ENCODE measurements at regions not wholly inside any gene's neighbourhood (a gene's known extent, or its start where the extent isn't known, plus 50 kb on each side); places are given as distances from the start of the nearest gene placed in this dataset.

DNA sequence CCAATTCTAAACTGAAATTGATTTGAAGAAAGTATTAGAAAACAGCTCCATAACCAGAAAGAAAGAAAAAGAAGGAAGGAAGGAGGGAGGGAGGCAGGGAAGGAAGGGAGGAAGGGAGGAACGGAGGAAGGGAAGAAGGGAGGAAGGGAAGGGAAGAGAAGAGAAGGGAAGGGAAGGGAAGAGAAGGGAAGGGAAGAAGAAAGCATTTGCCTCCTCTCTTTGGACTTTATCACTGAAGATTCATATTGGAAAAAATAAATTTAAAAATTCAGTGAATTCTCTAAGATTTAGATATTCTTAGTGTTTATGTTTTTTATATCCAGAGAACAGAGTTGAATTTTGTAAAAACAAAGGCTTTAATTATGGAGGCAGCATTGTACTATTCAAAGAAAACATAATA, 68.5 kb upstream of the NXT1 start:
- DNase-seq (ENCODE audit: low read depth in 4 of 4, low spot score in 3 of 4): no peak

DNA sequence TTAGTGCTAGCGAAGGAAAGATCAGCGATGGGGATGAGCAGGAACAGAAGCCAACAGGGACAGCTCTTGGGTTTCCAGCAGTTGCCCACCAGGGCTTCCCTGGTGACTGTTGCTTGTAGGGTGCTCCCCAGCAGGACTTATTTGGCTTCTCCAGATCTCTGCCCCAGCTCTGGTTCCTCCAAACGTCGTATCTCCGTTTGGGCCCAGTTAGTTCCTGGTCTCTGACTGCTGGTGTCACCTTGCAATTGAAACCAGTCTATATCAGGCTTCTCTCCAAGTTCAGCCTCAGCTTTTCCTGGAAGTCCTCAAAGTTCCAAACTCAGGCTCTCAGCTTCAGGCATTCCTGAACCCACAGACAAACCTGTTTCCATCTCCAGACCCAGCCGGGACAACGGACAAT, 70.8 kb upstream of the NXT1 start:
- no peak for DNase-seq (ENCODE audit: low read depth in 4 of 4, low spot score in 3 of 4)

DNA sequence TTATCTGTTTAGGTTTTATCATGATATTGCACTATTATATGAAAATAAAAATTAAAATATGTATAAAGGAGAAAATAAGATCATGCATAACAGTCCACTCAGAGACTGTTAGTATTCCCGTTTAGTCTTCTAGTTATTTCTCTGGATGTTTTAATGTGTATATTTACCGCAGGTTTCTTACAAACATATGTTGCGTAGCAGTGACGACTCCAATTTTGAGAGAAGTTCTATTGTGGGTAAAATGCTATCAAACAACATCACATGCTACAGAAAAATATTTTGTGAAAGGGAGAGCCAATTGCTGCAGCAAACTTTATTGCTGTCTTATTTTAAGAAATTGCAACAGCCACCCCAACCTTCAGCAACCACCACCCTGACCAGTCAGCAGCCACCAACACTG, 72.4 kb upstream of the NXT1 start:
- DNase-seq (ENCODE audit: low read depth in 4 of 4, low spot score in 3 of 4): no peak

DNA sequence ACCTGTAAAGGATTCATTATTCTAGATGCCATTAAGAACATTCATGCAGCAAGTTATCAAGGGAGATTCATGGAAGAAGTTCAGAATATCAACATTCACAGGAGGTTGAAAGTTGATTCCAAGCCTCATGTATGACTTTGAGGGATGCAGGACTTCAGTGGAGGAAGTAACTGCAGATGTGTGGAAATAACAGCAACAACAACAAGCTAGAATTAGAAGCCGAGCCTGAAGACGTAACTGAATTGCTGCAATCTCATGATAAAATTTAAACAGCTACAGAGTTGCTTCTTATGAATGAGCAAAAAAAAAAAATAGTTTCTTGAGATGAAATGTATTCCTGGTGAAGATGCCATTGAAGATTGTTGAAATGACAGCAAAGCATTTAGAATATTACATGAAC, 73.3 kb upstream of the NXT1 start:
- DNase-seq (ENCODE audit: low read depth in 4 of 4, low spot score in 3 of 4): no peak

DNA sequence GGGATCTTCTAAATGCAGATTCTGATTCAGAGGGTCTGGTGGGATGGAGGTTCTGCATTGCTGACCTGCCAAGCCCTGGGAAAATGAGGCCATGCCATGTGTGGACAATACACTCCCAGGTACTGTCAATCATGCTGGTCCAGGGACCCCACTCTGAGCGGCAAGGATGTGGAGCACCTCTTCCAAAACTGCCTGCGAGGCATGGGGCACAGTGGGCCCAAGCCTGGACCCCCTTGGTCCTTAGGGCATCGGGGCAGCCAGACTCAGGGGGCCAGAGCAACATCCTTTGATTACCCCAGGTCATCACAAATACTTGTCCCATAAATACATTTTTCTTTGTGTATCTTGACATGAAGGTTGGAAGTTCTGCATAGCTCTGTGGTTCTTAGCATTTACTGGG, 76.8 kb upstream of the NXT1 start:
- no peak for DNase-seq (ENCODE audit: low read depth in 4 of 4, low spot score in 3 of 4)

DNA sequence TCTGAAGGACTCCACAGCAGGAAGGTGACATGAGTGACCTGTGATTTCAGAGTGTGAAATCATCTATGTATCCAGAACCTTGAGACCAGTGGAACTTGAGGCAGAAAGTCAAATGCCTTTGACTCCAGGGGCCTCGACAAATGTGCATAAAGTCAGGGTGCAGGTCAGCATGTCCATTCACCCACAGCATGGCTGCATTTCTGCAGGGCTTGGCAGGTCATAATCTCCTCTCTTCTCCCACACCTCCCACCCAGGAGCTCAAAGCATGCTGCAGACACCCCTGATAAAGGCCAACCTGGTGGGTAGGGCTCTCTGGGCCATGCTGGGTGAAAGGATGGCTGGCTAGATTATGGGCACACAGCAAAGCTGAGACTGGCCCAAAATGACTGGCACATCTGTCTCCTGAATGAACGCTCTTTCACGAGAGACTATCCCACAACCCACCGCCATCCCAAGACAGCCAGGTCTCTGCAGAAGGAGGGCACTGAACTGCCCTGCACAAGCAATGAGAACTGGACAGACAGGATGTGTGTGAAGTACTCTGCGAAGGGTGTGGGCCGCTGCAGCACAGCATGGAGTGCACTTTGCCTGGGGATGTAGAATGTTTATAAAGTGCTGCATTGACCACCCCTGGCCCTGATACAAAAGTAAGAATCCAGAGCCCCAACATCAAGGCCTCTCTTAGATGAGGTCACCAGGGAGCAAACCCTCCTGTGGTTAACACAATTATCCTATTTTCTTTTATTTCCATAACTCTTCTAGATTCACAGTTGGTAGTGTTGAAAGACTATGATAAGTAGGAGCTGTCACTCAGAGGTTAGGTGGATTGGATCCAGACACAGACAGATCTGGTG, 78.2 kb upstream of the NXT1 start:
- no peak for DNase-seq (ENCODE audit: low read depth in 4 of 4, low spot score in 3 of 4)

DNA sequence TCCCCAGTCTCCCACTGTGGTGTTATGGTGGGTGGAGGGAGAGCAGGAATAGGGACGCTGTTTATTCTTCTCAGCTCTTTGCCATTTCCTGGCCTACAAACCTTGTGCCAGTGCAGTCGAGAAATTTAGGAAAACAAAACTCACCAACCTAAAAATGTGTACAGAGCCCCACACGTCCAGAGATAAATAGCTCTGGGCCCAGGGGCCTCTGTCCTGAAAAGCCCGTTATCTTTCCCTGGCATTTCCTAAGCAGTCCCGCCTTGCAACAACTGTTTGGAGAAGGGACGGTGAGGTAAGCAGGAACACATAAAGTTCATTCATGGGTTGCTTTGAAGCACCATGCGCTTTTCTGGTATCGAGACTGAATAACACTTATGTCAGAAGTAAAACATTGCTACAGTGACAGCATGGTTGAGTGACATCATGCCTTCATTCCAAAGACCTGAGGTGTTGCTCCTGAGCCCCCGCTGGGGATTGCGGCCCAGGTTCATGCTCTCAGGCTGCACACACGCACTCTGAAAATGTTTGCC, 80.1 kb upstream of the NXT1 start:
- DNase-seq (ENCODE audit: low read depth in 4 of 4, low spot score in 3 of 4): no peak

DNA sequence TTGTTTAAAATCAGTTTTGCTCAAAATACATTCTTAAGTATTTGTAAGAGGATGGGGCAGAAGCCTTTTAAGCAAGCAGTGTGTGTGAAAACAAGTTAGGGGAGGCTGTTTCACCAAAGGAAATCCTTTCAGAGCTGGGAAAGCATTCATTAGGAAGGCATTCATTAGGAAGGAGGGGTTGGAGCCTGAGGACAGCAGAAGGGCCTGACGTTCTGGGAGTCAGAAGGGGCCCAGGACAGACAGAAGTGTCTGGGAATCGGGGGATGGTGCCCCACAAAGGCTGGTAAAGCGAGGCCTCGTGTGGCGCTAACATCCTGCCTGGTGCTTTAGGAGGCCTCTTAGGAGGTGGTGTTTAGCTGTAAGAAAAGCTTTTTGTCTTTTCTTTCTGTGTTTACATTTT, 80.6 kb upstream of the NXT1 start:
- no peak for DNase-seq (ENCODE audit: low read depth in 4 of 4, low spot score in 3 of 4)

DNA sequence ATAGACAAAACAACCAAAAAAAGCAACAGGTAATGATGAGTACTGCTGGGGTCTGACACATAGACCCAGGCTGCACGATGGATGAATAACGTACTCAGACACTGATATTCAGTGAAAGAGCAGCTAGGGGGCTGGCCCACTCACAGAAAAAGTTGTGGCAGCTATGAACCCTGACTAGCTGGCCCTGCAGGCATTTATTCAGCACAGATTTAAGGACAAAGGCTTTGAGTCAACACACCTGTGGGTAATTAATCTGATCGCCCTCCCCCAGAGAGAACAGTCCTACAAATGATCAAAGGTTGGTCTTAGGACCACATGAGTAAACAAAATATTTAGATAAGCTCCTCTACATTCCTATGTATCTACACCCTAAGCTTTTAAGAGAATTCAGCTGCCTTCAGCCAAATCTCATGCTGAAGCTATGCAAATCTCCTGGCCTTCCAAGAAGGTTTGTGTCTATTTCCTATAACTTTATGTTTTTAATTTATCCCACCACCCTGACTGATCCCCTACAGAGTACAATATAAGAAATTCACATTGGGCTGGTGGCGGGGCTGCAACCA, 81.7 kb upstream of the NXT1 start:
- no peak for DNase-seq (ENCODE audit: low read depth in 4 of 4, low spot score in 3 of 4)

DNA sequence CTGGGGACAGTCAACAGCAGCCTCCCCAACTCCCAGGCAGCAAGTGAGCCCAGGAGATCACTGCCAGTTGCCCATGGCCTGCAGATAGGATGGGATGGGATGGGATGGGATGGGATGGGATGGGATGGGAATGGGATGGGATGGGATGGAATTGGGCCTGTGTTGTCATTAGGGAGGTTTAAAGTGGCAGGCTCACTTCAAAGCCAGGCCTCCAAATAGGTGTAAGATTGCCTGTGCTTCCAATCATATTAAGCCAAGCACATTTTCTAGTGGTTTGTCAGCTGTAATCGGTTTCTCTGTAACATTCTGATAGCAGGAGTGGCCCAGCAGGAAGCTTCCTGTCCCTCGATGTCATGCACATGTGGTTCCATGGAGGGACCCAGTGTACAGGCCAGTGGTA, 82.7 kb upstream of the NXT1 start:
- no peak for DNase-seq (ENCODE audit: low read depth in 4 of 4, low spot score in 3 of 4)

DNA sequence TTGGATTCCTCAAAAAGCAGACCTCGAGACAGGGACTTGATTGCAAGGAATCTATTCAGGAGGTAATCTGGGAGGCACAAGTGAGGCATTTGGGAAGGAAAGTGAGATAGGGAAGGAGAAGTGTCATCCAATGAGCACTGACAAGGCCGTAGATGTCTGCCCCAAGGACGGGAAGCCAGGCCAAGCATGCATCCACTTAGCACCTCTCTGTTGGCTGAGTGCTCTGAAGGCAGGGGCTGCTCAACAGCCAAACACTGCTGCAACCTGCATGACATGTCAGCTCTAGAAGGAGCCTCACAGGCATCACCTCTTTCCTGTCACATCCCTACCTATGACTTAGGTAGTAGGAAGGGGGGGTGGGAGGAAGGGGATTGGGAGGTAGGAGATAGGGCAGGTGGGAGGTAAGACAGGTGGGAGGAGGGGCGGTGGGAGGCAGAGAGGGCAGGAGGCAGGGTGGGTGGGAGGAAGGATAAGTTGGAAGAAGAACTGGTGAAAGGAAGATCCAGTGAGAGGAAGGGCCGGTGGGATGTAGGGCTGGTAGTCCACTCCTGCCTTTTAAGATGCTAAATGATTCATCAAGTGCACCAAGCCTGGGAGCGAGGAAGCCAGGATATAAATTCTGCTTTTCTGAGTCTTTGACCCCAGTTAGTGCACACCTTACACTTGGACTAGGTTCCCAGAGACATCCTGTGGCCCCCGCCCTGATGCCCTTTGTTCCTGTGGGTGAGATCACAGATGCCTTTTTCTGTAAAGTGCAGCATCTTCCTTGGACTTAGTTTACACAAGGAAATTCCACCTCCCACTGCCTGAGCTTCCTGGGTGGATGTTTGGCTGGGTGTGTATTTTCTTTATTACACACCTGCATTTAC, 83.8 kb upstream of the NXT1 start:
- no peak for DNase-seq (ENCODE audit: low read depth in 4 of 4, low spot score in 3 of 4)

DNA sequence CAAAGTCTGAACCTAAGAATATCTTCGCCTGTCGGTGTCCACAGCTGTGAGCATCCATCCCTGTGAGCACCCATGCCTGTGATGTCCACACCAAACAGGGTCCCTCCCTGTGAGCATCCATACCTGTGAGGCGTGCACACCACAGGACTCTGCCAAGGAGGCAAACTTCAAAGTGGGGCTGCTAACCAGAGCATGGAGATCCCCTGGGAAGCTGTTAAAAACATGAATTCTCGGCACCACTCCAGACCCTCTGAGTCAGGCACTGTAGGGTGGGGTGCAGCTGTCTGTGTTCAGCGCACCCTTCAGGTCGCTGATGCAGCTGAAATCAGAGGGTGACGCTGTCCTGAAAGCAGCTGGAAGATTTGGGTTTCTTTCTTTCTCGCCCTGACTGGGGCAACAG, 85.4 kb upstream of the NXT1 start:
- no peak for DNase-seq (ENCODE audit: low read depth in 4 of 4, low spot score in 3 of 4)

DNA sequence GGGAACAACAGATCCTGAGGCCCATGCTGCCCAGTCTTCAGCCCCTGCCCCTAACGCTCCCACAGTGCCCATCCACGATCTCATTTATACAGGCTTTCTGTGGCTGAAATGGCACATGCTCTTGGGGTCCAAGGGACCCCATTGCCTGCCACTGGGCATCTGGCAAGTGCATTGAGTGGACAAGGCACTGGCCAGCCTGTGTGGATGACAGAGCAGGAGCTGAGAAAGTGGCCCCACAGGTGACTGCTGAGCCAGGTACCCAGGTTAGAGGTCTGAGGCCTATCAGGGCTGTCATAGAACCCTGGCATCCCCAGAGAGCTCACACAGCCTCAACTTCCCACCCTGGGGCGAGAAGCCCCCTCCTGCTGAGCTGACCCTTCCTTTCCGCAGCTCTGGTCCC, 86.0 kb upstream of the NXT1 start:
- no peak for DNase-seq (ENCODE audit: low read depth in 4 of 4, low spot score in 3 of 4)

DNA sequence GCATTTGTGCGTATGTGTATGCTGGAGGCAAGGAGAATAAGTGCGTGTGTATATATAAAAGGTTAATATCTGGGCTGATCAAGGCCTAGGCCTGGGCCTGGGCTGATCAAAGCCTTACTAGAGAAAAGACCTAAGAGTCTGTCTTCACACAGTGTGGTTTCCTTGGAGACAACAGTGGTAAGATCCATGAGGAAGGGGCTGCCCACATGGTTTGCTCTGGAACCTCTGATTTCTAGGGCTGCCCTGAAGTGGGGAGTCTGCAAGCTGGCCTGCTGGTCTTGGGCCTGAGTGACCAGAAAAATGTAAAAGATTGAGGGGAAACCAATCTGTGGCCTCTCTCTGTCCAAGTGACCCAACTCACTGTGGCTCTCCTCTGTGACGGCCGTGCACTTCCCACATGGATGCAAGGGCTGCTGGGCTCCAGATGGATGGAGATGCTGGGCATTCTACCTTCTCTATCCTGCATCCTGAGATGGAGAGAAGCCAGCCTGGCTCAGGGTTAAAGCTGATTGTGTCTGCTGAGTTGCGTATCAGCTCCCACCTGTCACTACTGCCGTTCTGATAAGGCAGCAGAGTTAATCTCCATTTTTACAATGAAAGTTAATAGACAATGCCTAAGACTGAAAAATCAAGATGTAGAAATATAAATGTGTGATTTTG, 90.3 kb upstream of the NXT1 start:
- DNase-seq (ENCODE audit: low read depth in 4 of 4, low spot score in 3 of 4): no peak

DNA sequence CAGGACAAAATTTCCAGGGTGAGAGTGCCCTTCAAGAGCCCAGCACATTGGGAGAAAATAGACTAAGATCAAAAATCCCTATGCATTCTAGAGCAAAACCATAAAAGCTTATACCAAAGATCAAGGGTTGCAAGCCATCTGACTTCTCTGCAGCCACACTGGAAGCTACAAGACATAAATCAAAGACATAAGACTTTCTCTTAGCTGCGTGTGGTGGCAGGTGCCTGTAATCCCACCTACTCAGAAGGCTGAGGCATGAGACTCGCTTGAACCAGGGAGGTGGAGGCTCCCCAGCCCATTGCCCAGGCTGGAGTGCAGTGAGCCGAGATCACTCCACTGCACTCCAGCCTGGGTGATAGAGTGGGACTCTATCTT, 91.9 kb upstream of the NXT1 start:
- DNase-seq (ENCODE audit: low read depth in 4 of 4, low spot score in 3 of 4): no peak

DNA sequence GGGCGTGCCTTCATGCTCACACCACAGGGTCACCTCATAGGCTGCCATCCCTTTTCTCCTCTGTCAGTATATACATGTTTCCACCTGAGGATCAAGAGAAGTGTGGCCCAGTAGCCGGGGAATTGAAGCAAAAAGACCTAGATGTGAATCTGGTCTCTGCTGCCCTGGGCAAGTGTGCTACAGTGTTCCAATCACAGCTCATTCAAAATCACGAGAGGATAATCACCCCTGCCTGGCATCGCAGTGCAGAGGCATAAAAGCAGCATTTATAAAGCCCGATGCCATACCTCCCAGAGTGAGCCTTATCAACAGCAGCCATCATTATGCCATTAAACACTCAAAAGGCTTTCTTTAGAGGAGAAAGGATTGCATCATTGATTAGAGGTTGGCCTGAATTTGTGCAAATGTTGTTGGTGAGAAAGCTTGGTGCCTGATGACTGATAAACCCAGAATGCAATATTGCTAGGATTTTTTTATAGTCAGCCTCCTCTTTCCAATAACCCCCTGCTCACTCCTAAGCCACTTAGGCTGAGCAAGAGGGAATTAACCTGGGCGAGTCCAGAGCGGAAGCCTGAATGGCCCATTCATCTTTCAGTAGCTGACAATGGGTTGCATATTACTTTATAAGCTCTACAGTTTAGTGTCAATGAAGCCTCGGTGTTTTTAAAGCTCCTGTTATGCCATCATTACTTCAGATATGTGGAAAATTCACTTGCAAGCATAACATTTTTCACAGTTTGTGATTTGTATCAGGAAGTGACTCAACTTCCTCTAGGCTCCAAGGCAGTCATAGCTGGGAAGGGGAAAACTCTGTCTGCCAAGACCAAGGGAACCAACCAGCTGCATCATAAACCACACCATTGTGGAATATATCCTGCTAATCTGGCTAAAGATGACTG, 92.5 kb upstream of the NXT1 start:
- no peak for DNase-seq (ENCODE audit: low read depth in 4 of 4, low spot score in 3 of 4)

DNA sequence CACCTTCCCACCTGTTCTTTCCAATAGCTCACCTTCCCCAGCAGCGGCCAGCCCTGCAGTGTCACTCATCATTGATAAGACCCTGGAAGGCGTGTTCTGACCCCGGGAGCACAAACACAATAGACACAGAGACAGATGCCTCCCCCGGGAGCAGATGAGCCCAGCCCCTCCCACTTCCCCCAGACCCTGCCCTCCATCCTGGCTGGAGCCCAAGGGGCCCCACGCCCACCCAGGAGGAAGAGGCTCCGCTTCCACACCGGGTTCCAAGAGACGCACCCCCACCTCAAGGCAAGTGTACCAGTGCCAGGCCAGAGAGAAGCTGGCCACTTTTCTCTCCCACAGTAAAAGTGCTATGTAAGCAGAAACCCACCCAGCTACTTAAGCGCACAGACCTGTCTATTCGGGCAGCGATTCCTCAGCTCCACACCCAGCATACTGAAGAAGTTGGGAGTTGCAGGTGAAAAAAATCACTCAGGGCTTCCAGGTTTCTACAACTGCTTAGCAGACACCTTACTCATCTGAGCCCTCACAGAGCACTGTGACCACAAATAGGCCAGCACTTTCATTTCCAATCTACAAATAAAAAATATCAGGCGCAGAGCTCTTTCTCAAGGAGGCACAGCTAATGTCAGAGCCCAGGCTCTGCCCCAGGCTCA, 93.4 kb upstream of the NXT1 start:
- no peak for DNase-seq (ENCODE audit: low read depth in 4 of 4, low spot score in 3 of 4)

DNA sequence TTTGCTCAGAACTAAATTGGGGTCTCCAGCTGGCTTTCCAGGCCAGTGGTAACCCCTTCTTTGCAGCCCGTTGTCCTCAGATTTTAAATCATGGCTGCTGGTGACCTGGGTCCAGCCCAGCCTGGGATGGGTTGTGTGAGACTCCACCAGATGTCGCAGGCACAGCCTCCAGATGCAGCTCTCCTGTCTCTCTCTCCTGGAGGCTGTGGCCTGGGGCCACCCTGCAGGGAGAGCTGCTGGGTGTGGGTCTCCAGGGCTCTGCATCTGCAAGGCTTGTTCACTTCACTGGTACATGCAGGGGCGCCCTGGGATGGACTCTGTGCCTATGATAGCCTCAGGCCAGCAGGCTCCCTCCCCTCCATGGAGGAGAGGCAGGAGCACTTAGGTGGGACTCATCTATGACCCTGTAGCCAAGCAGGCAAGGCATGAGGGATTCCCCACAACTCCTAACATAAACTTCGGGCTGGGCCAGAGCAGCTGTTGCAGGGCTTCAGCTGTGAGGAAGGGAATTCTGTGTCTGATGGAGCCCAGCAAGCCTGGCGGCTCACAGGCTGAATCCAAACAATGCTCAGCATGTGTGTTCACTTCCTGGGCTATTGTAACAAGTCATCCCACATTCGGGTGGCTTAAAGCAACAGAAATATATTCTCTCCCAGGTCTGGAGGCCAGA, 94.7 kb upstream of the NXT1 start:
- DNase-seq (ENCODE audit: low read depth in 4 of 4, low spot score in 3 of 4): no peak

DNA sequence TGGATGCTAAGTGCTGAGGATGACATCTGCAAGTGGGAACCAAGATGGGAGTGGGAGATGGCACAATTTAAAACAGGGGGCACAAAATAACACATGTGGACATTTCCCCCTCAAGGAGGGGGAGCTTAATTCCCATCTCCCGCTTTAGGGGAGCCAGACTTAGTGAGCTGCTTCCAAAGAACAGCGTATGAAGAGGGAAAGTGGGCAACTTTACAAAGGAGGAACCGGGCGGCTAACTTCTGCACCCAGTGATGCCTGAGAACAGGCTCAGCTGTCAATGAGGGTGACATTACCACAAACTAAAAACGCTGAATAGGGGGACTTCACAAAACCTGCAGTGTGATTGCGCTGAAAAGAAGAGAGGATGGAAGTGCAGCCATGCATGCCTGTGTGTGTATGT, 95.5 kb upstream of the NXT1 start:
- DNase-seq (ENCODE audit: low read depth in 4 of 4, low spot score in 3 of 4): no peak
